ENCODE measurements at regions not wholly inside any gene's neighbourhood (a gene's known extent, or its start where the extent isn't known, plus 50 kb on each side); places are given as distances from the start of the nearest gene placed in this dataset.
"Not testable (repeated sequence)": the region's sequence is repeated elsewhere in the genome, so short reads cannot be mapped to it uniquely, and the experiment has no call there.

DNA sequence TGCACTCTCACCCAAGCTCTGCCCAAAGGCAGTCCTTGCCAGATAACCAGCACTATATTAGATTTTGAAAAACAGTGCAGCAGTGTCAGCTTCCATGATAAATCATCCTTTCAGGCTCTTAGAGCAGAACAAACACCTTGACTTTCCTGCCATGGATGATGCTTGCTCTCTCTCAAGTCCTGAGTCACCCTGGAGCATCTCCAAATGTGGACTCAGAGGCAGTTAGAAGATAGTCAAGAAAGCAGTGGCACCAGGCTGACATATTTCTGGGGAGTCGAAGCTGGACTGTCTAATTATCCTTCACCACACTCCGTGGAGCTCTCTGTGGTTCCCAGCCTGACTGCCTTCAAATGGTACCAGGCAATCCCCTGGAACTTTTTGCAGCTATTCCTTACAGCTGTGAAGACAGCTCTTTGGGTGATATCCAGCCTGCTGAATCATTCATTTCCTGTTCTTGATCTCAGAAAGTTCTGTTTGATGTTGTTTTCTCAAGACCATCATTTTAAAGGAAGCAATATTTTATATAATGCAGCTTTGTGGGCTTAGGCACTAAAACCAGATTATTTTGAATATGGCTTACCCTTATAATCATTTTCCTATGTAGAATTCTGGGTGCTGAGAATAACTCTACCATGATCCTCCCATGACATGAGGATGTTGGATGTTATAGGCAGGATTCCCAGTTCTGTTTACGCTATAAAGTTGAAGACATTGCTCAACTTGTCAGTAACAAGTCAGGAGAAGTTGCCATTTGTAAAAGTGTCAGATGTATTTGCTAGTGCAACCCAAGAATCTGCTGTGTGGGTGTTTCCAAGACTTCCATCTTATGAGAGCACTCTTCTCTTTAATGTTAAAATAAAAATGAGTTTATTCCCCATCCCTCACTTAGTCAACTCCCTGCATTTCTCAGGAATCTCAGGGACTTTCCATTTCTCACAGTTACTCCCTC lies 233.8 kb downstream of the C7orf25 start:
- no peak for DNase-seq

GRCh38 chr7:42674541-42674940 lies 237.3 kb downstream of the C7orf25 start:
- no peak for DNase-seq

DNA sequence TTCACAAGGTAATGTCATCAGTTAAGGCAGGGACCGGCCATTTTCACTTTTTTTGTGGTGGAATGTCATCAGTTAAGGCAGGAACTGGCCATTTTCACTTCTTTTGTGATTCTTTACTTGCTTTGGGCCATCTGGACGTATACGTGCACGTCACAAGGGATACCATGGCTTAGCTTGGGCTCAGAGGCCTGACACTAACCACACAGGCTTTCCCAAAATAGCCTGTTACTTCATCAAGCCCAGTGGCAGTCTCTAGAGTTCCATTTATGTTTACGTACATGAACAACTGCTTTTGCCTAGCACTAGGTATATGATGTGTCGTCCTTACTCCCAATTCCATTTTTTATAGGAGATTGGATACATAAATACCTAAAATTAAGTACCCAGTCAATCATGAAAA lies 237.9 kb downstream of the C7orf25 start:
- DNase-seq: no peak

- no peak for DNase-seq
Measured at GRCh38 chr7:42672339-42672999, 239.4 kb downstream of the C7orf25 start.

GRCh38 chr7:42671627-42672026 lies 240.2 kb downstream of the C7orf25 start:
- no peak for DNase-seq

- no peak for DNase-seq
Measured at GRCh38 chr7:42666994-42667393, 244.9 kb downstream of the C7orf25 start.

DNA sequence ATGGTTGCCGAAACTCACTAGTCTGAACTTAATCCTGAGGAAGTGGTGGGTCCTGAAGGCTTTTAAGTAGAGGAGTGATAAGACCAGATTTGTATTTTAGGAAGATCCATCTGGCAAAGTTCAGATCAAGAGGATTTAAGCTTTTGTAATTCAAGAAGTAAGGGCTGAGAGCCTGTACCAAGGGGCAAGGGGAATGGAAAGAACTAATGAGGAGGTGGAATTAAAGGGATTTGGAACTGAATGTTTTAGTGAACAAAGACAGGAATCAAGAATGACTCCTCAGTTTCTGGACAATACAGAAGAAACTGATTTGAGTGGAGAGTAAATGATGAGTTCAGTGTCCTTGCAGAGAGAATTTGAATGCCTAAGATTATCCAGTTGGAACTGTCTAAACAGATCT lies 249.0 kb downstream of the C7orf25 start:
- DNase-seq: no peak

- no peak for DNase-seq
Measured at GRCh38 chr7:42661312-42661711, 250.6 kb downstream of the C7orf25 start.

GRCh38 chr7:42650701-42651100 lies 261.2 kb downstream of the C7orf25 start:
- DNase-seq: no peak

DNA sequence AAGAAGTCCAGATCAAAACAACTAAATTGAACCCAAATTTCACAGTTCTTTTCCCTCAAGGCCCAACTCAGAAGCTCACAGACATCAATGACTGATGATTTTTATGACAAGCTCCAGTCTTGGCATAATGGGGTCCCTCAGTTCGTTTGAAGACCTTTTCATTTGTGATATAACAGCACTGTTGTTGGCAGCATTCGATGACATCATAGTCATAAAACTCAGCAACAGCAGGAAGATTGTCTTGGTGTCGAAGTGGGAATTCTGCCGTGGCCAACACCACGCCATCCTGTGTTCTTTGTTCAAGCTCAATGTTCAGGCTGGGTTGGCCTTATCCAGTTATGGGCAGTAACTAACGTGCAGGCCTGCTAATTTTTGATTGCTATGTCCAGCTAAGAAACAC lies 261.7 kb downstream of the C7orf25 start:
- no peak for DNase-seq

DNA sequence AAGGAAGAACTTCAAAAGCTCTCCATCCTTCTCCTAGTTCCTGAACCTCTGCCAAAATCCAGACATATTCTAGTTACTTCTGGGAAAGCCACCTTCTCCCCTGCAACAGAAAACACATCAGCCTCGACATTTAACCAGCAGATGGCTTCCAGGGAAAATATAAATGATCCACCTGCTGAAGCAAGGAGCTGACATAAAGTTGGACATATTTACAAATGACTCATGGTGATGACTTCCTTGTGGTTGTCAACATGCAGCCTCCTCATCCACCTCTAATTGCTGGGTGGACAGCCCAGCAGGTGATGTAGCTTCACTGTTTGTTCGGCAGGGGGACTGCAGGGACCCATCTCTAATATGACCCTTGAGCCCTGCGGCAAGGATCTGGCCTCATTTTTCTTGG lies 266.0 kb downstream of the C7orf25 start:
- no peak for DNase-seq

GRCh38 chr7:42642699-42643098 lies 269.2 kb downstream of the C7orf25 start:
- DNase-seq: no peak

DNA sequence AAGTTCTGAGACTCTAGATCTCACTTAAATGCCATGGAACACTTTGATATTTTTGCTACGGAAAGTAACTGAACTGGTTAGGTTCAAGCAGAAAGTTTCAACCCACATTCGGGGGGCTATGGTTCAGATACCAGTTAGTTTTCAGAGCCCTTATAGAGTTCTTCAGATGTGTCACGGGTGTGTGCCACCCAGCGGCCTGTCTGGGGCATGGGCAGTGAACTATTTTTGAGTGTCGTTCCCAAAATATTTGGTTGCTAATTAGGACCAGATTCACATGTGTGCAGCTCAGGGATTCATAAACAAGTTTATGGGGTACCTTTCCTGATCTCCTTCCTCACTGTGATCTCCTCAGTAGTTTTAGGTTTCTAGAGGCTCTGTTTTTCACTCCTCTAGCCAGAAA lies 271.9 kb downstream of the C7orf25 start:
- no peak for DNase-seq

DNA sequence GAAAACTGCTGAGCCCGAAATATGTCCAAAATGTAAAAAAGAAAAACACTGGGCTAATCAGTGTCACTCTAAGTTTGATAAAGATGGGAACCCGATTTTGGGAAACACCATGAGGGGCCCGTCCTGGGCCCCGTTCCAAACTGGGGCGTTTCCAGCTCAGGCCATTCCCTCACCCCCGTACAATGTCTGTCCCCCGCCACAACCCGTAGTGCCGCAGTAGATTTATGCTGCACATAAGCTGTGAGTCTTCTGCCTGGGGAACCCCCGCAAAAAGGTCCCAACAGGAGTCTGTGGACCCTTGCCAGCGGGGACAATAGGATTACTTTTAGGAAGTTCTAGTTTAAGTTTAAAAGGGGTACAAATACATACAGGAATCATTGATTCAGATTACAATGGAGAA lies 275.5 kb downstream of the C7orf25 start:
- DNase-seq: not testable (repeated sequence)

- no peak for DNase-seq
Measured at GRCh38 chr7:42628054-42628453, 283.8 kb downstream of the C7orf25 start.

DNA sequence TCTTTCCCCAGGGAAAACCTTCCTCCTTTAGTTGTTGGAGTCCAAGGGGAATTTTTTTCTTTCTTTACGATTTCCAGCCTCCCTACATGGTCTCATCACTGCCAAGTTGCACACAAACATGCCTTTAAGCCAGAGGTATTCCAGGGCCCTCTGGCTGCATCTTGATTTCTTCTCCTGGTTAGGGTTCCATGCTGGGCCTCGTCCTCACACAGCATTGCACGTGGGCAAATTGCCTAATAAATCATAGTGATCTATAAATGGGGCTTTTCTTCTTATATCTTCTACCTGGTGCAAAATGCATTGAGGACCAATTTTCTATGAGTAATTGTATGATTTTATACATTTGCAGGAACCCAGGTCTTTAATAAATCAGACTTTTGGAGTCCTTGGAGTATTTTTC lies 284.2 kb downstream of the C7orf25 start:
- no peak for DNase-seq

DNA sequence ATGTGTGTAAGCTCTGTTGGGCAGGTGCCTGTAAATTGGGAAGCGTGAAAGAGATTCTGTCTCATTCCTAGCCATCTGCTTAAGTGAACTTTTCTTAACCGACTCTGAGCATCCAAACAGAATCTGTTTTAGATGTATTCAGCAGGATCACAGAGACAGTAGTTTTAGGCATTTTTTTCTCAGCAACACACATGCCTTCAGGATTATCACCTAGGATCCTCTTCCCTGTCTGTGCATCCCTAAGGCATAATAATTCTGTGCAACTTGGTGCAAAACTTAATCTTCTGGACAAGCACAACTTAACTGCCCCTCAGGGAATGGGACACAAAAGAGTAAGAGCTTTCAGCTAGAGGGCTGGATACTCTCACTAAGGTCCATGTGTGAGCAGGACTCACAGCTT lies 284.8 kb downstream of the C7orf25 start:
- DNase-seq: no peak

GRCh38 chr7:42625421-42625820 lies 286.4 kb downstream of the C7orf25 start:
- no peak for DNase-seq

DNA sequence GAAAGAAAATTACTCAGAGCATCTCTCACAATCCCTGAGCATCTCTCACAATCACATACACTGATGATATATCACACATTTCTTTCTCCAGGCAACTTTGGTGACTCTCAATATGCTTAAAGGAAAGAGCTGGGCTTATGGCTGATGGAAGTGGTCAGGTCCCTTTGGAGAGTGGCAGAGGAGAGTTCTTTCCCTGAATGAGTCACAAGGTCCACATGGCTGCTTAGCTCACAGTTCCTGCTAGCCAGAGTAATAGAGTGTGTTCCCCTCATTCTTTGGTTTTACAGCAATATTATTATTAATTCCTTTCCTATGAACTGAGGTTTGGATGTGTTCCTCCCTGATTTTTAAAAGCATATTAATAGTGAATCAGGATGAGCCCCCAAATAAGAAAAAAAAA lies 287.4 kb downstream of the C7orf25 start:
- DNase-seq: no peak

DNA sequence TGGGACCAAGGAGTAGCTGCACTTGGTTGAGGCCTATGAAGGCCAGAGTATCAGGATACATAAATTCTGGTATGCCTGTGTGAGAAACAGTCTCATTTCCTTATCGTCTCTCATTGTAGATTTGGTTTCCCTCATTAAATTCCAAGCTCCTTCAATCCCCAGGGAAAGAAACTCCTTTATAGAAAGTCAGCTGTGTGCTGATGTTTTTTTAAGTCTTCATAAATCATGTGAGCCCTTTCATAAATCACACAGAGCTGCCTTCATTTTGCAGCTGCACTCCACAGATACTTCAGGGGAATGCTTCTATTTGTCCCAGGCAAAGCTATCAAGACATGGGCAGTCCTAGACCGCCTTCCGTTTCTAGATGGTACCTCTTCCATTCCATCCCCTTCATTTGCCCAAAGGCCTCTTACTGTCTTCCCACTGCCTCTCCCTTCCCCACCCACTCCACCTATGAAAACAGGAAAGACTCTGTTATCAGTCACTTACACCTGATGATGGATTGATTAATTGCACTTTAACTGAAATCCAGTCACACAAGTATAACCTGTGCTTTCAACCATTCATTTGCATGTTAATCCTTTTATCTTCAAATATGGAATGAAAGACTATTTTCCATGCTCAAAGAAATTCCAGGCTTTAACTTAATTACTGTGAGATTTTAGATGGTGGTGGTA lies 290.2 kb downstream of the C7orf25 start:
- DNase-seq: no peak

DNA sequence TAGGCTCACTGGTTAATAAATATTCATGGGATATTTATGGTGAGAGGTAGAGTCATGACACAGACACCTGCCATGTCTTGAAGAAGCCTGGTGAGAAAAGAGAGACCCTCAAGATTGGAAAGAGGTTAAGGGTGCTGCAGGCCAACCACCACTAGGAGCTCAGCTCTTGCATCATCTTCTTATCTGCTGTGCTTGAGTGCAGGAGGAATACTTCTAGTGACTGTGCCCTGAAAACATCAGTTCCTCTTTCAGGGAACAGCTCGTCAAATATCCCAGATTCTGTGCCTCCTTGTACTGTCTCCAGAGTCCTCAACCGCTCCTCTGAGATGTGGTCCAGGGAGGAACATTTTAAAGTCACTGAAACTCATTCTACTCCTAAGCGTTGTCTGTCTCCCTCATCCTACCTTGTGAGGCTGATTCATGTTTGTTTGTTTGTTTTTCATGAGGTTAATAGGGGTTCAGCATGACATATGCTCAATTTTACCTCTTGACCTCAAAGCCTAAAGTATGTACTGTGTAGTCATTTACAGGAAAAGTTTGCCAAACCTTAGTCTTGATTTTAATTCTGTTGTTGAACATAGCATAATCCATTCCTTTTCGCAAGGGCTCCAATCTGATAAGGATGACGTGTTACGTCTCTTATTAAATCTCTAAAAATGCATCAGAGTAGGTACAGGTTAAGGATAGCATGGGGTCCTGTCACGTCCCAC lies 293.1 kb downstream of the C7orf25 start:
- no peak for DNase-seq

DNA sequence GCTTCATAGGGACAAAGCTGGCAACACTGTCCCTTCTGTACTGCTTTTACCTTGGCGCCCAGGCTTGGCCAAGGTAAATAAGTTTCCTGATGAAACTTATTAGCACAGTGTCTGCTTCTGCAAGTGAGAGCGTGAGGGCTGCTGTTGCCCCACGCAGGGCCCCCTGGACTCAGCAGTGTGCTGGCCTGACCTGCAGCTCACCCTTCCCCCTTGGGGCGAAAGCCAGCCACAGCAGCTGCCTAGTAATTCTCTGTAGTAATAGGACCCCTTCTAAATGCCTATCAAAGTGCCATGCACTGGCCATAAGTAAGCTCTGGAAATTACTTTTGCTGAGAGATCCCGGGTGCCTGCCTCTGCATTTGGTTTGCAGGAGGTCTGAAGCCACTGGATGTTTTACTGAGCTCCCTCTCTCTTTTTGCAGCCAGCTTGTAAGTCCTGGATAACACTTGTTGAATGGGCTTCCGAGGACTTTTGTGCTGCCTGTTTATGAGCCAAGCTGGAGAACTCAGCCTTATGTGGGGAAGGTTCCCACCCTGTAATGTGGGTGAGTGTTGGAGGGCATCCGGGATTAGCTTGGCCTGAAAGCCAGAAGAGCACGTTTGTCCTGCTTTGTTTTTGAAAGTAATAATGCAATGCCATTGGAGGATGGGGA lies 293.9 kb downstream of the C7orf25 start:
- DNase-seq: no peak
